ENCODE measurements at regions not wholly inside any gene's neighbourhood (a gene's known extent, or its start where the extent isn't known, plus 50 kb on each side); places are given as distances from the start of the nearest gene placed in this dataset.

- 74 to 79% (median 76%) methylated on average over 7 of the region's 7 CpGs for WGBS, 3 donors
- H3K4me1 ChIP-seq (ENCODE audit: insufficient read depth): no peaks in the 10 kb centered on the region
- intact Hi-C loops (cut with DNase I): no loop called here
Observed at GRCh38 chr4:84232309-84233095, 266.6 kb downstream of the NKX6-1 start.

GRCh38 chr4:84231539-84232055 is 267.5 kb downstream of the NKX6-1 start:
- intact Hi-C loops (cut with DNase I): no loop called here
- Histone ChIP-seq H3K27me3 (no peaks in the 10 kb centered on the region), H3K36me3 (no peaks in the 10 kb centered on the region), H3K4me3 (no peak overlapping the region), H3K9me3 (no peaks in the 10 kb centered on the region), H3K4me1 (ENCODE audit: insufficient read depth) (no peaks in the 10 kb centered on the region), H3K27ac (no peak overlapping the region)
- TF ChIP-seq EP300 (IDR thresholded peaks at IDR 0.05) (no peak), POLR2A (IDR thresholded peaks at IDR 0.05) (no peak), CTCF (IDR thresholded peaks at IDR 0.05) (no peak)
- no peak for DNase-seq
- WGBS, 3 donors: 64 to 79% (median 73%) methylated on average over 2 of the region's 2 CpGs

More at GRCh38 chr4:84232309-84233095, 266.6 kb downstream of the NKX6-1 start:
- Histone ChIP-seq H3K36me3 (no peaks in the 10 kb centered on the region), H3K27me3 (no peaks in the 10 kb centered on the region), H3K4me3 (no peak overlapping the region), H3K9me3 (no peaks in the 10 kb centered on the region), H3K27ac (no peak overlapping the region)
- DNase-seq: no peak
- TF ChIP-seq EP300 (IDR thresholded peaks at IDR 0.05) (no peak), POLR2A (IDR thresholded peaks at IDR 0.05) (no peak), CTCF (IDR thresholded peaks at IDR 0.05) (no peak)

- Histone ChIP-seq H3K27ac (no peak overlapping the region), H3K4me1 (ENCODE audit: insufficient read depth) (peaks cover 2% of the 10 kb centered on the region), H3K36me3 (no peaks in the 10 kb centered on the region), H3K27me3 (no peaks in the 10 kb centered on the region), H3K4me3 (no peak overlapping the region), H3K9me3 (no peaks in the 10 kb centered on the region)
- TF ChIP-seq CTCF (IDR thresholded peaks at IDR 0.05) (no peak), EP300 (IDR thresholded peaks at IDR 0.05) (no peak), POLR2A (IDR thresholded peaks at IDR 0.05) (no peak)
- no peak for DNase-seq
- WGBS, 3 donors: 49 to 89% (median 66%) methylated on average over 4 of the region's 4 CpGs
- intact Hi-C loops (cut with DNase I): no loop called here
Observed at GRCh38 chr4:84224522-84224921, 274.6 kb downstream of the NKX6-1 start.

GRCh38 chr4:84221704-84222103 is 277.4 kb downstream of the NKX6-1 start:
- peaks cover 2% of the 10 kb centered on the region for H3K4me1 ChIP-seq (ENCODE audit: insufficient read depth)
- H3K36me3 ChIP-seq: no peaks in the 10 kb centered on the region
- no peak overlapping the region for H3K4me3 ChIP-seq
- TF ChIP-seq EP300 (IDR thresholded peaks at IDR 0.05) (no peak), CTCF (IDR thresholded peaks at IDR 0.05) (no peak), POLR2A (IDR thresholded peaks at IDR 0.05) (no peak)
- WGBS, 3 donors: 80 to 88% (median 84%) methylated on average over 4 of the region's 4 CpGs
- no peak for DNase-seq
- H3K27ac ChIP-seq: no peak overlapping the region
- intact Hi-C loops (cut with DNase I): no loop called here
- H3K9me3 ChIP-seq: no peaks in the 10 kb centered on the region
- H3K27me3 ChIP-seq: no peaks in the 10 kb centered on the region
